GM12892 (cell line): ENCODE measurements at regions not wholly inside any gene's neighbourhood (a gene's known extent, or its start where the extent isn't known, plus 50 kb on each side); places are given as distances from the start of the nearest gene placed in this dataset.

ENCODE experiments used
- DNase-seq: peaks from one replicate; pipeline ENCODE4 v3.0.0; 2011; ENCODE audit not compliant: insufficient read length
- FAIRE-seq: peaks from 2 replicates; lab custom pipeline; 2011; peaks lifted over from hg19 to GRCh38; lab: Jason Lieb, UNC
- POLR2A ChIP-seq: IDR thresholded peaks from 2 replicates; pipeline ENCODE4 v1.6.1; 2011; ENCODE audit warnings: low read depth, low read length, control low read depth
- POLR2AphosphoS5 ChIP-seq: IDR thresholded peaks from 2 replicates; pipeline ENCODE4 v1.6.1; 2011; ENCODE audit warnings: low read depth, low read length, control low read depth
- TAF1 ChIP-seq: IDR thresholded peaks from 2 replicates; pipeline ENCODE4 v1.6.1; 2011; ENCODE audit warnings: low read depth, mild to moderate bottlenecking, control low read depth, low read length, borderline replicate concordance

DNA sequence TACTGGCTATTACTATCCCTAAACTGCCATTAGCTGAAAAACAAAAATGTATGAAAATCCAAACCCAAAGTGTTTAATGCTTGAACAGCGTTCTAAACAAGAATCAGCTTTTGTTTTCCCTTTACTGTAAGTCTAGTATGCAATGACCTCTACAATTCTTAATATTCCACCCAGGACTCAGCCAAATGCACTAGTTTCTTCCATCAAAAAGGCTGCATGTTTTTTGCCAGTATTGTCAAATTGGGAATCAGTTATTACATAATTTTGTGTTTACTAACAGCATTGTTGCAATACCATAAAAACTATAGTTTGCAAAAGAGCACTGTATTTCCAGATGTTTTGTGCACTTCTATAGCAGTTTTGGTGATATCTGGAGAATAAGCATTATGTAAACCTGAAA is 634.5 kb downstream of the LTN1 start:
- TF ChIP-seq POLR2A (no peak), POLR2AphosphoS5 (no peak), TAF1 (no peak)
- DNase-seq (no peak), FAIRE-seq (no peak)

GRCh38 chr21:28357743-28358142 is 634.9 kb downstream of the LTN1 start:
- TF ChIP-seq TAF1: no peak
- TF ChIP-seq POLR2AphosphoS5: no peak
- TF ChIP-seq POLR2A: no peak
- DNase-seq (no peak), FAIRE-seq (no peak)

DNA sequence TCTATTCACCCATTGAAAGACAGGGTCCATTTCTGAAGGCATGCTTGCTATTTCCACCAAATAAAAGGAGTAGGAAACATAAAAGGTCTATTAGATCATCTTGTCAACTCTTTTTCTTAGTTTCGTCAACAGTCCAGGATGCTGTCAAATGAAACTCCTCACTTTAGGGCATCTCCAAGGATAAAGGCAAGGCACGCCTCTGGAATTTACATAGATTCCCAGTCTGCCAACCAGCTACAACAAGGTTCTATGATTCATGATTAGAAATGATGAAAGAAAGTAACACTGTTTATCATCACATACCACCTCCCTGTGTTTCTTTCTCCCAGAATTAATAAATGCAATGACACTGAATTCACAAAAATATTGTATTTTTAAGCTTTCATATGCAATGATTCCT is 636.3 kb downstream of the LTN1 start:
- no peak for FAIRE-seq
- TF ChIP-seq POLR2AphosphoS5 (no peak), POLR2A (no peak), TAF1 (no peak)
- no peak for DNase-seq

DNA sequence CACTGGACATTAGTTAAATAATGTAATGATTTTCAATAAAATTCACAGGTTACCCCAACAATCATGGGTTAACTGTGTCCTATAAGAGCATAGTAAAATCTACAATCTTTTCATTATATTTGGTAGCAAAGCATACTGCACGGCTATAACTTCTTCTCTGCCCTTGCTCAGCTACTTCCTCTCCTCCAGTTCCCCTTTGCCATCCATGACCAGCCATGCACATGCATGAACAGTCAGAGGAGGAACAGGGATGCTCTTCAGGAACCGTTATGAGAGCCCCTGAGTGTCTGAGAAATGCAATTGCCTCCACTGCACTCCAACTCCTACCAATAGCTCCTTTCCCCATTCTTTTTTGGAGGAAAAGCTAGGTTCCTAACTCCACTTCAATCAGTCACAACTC is 646.7 kb downstream of the LTN1 start:
- TF ChIP-seq POLR2AphosphoS5 (no peak), TAF1 (no peak), POLR2A (no peak)
- no peak for DNase-seq
- FAIRE-seq: no peak

GRCh38 chr21:28344985-28345384 is 647.7 kb downstream of the LTN1 start:
- no peak for TF ChIP-seq TAF1
- no peak for TF ChIP-seq POLR2A
- TF ChIP-seq POLR2AphosphoS5: no peak
- DNase-seq: no peak
- FAIRE-seq: no peak

DNA sequence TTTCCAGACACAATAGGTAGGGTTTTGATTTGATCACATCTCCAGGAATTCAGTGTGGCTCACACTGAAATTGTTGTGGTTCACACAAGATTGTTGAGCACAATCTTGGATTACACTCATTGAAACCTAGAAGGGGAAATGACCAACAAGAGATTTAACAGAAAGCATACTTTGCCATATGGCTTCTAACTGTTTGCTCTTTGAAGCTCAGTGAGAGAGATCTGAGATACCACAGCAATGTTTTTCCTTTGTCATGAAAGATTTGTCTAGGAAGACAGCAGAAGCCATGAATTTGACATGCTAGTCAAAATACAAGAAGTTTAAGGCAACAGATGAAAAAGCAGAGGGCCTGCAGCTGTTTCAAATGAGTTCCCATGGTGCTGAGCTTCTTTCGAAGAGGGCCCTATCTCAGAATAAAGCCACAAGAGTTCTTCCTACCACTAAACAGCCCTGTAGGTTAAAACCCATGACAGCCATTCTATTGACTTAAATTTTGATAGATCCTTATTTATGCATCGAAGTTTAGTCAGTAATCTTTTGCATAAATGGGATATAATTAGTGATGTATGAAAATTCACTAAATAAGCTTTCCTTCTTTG is 650.4 kb downstream of the LTN1 start:
- no peak for FAIRE-seq
- DNase-seq: no peak
- TF ChIP-seq TAF1 (no peak), POLR2A (no peak), POLR2AphosphoS5 (no peak)

DNA sequence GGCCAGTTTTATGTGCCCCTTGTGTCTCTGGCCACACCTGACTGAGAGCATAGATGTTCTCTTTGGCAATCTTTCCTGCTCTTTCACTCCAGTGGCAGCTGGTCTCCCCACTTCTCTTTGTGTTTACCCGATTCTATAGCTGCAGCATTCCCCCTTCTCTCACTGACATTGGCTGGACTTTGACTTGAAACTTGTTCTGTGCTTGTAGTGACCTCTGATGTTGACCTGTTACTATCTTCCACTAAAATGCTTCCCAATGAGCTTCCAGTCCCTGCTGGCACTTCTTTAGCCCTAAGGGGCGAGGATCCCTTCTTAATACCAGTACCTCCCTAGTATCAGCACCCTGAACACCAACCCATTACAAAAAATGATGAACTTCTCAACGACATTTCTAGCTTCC is 653.3 kb downstream of the LTN1 start:
- TF ChIP-seq POLR2AphosphoS5 (no peak), POLR2A (no peak), TAF1 (no peak)
- no peak for FAIRE-seq
- DNase-seq: no peak

DNA sequence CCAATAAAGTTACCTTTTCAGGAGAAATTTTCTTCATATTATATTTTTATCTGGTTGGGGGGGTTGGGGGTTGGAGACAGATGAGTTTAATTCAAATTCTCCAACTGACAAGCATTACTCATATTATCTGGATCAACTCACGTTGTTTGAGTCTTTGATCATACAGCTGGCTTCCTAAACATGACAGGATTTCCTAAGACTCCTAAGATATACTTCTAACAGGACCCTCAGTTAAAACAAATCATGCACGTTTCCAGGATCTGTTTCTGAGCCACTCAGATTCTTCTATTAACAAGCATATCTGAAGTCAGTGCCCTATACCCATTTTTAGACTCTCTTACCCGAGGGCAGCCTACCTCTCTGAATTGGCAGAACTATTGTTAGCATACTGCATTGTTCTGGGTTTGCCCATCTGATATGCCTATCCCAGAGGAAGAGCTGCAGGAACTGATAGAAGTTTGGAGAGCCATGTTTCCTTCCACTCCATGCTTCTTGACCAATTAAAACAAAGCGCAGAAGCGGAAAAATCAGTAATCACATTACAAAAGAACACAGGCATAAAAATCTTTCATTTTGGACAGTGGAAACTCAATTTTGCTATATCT is 653.9 kb downstream of the LTN1 start:
- TF ChIP-seq POLR2A (no peak), POLR2AphosphoS5 (no peak), TAF1 (no peak)
- DNase-seq (no peak), FAIRE-seq (no peak)

DNA sequence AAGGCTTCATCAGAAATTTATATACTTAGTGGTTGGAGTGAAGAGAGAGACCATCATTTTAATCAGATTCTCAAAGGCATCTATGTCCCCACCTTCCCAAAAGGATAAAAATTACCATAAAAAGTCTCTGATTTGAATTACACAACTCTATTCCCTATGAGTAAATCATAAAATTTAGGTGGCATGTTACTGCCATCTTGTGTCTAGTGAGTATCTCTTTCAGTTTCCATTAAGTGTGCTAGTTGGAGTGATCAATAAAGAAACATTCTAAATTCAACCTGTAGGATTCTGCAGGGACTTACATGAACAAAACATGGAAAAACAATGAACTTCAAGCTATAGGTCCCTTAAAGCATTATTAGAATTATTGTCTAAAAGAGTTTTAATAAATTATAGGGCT is 655.4 kb downstream of the LTN1 start:
- no peak for FAIRE-seq
- TF ChIP-seq POLR2AphosphoS5 (no peak), TAF1 (no peak), POLR2A (no peak)
- no peak for DNase-seq

- TF ChIP-seq POLR2A (no peak), TAF1 (no peak), POLR2AphosphoS5 (no peak)
- FAIRE-seq (no peak), DNase-seq (no peak)
Observed at GRCh38 chr21:28336314-28336713, 656.4 kb downstream of the LTN1 start.

GRCh38 chr21:28334407-28334806 is 658.3 kb downstream of the LTN1 start:
- FAIRE-seq: no peak
- no peak for DNase-seq
- TF ChIP-seq TAF1 (no peak), POLR2A (no peak), POLR2AphosphoS5 (no peak)

- DNase-seq (no peak), FAIRE-seq (no peak)
- TF ChIP-seq TAF1: no peak
- no peak for TF ChIP-seq POLR2AphosphoS5
- no peak for TF ChIP-seq POLR2A
Observed at GRCh38 chr21:28333578-28334075, 659.0 kb downstream of the LTN1 start.

GRCh38 chr21:28332796-28333195 is 659.9 kb downstream of the LTN1 start:
- FAIRE-seq: no peak
- TF ChIP-seq TAF1: no peak
- TF ChIP-seq POLR2A: no peak
- TF ChIP-seq POLR2AphosphoS5: no peak
- DNase-seq: no peak
